HCT116 (cell line): ENCODE measurements at regions not wholly inside any gene's neighbourhood (a gene's known extent, or its start where the extent isn't known, plus 50 kb on each side); places are given as distances from the start of the nearest gene placed in this dataset.

Source experiments
- ATAC-seq: fragments of 200-7000 bp; cut with Tn5 transposase; 2 replicates; pipeline ENCODE4 v1.9.1; 2020; ENCODE audit warnings: mild to moderate bottlenecking, moderate library complexity
- BruUV-seq: library from RNA; stranded (reverse); fragments of 400-500 nt; replicated peaks from 2 replicates; lab custom pipeline; 2021; lab: Mats Ljungman, UMichigan
- CTCF ChIA-PET: fragments of 300-600 bp; sonication (Branson Sonifier 250); formaldehyde crosslinking; loops from one replicate; lab custom pipeline; 2021; ENCODE audit warnings: antibody characterized with exemption; lab: Charles Lee
- POLR2A ChIA-PET: fragments of 300-600, 350-600 bp; sonication (Branson Sonifier 250); formaldehyde crosslinking; loops from one replicate; lab custom pipeline; 2021; ENCODE audit warnings: antibody characterized with exemption; lab: Charles Lee
- RAD21 ChIA-PET, 2 experiments: fragments of 300-600 bp; sonication (Branson Sonifier 250); formaldehyde crosslinking; loops; one replicate each; lab custom pipeline; 2023; ENCODE audit warnings: low total read pairs in 2 of 2; ENCODE audit not compliant: uncharacterized antibody in 2 of 2, unreplicated experiment in 2 of 2, low non-redundant PET in 1 of 2; lab: Charles Lee
- DNase-seq: peaks from one replicate; pipeline ENCODE4 v3.0.0-alpha.2; 2010; ENCODE audit warnings: low read depth, low spot score
- H2AFZ ChIP-seq: fragments of 200-600 bp; shearing (Covaris generic), sonication (generic); 2 replicates; pipeline ENCODE4 v1.6.1; 2017; ENCODE audit warnings: low read depth, mixed run types, mixed read lengths, antibody characterized with exemption, low read length; ENCODE audit not compliant: poor library complexity, severe bottlenecking
- H3K27ac ChIP-seq: 2 replicates; pipeline ENCODE4 v1.5.1; 2012; ENCODE audit warnings: low read depth, low read length
- H3K27me3 ChIP-seq: fragments of 200-600 bp; sonication (generic); 2 replicates; pipeline ENCODE4 v1.6.1; 2016; ENCODE audit warnings: mixed run types, low read length, mixed read lengths; ENCODE audit not compliant: insufficient read depth
- H3K36me3 ChIP-seq, 2 experiments: fragments of 200-500 bp in 1 of 2; fragments of 200-600 bp in 1 of 2; sonication (Bioruptor generic) in 1 of 2; sonication (generic) in 1 of 2; 2 replicates each; pipeline versions ENCODE4 v1.5.1 to v1.6.1; 2014 to 2016; ENCODE audit warnings: low read length in 2 of 2, inconsistent platforms in 1 of 2, mixed read lengths in 1 of 2, mixed run types in 1 of 2; ENCODE audit not compliant: insufficient read depth in 2 of 2, control insufficient read depth in 1 of 2
- H3K4me1 ChIP-seq, 2 experiments: fragments of 200-600 bp in 1 of 2; sonication (generic) in 1 of 2; 2 replicates each; pipeline versions ENCODE4 v1.5.1 to v1.6.1; 2012 to 2017; ENCODE audit warnings: low read length in 2 of 2, inconsistent platforms in 1 of 2, mild to moderate bottlenecking in 1 of 2, mixed read lengths in 1 of 2, mixed run types in 1 of 2, moderate library complexity in 1 of 2; ENCODE audit not compliant: insufficient read depth in 2 of 2, control insufficient read depth in 1 of 2
- H3K4me2 ChIP-seq: fragments of 200-600 bp; sonication (generic); 2 replicates; pipeline ENCODE4 v1.6.1; 2017; ENCODE audit warnings: mixed run types, low read length, mixed read lengths
- H3K4me3 ChIP-seq, 2 experiments: fragments of 200-600 bp in 1 of 2; sonication (generic) in 1 of 2; replicated peaks in 1 of 2; 2 replicates each; pipeline ENCODE4 v1.5.1; 2011 to 2016; ENCODE audit warnings: low read length in 2 of 2, control low read depth in 1 of 2, low read depth in 1 of 2, mild to moderate bottlenecking in 1 of 2, mixed read lengths in 1 of 2, mixed run types in 1 of 2
- H3K79me2 ChIP-seq: fragments of 200-600 bp; sonication (generic); 2 replicates; pipeline ENCODE4 v1.6.1; 2017; ENCODE audit warnings: mild to moderate bottlenecking, mixed run types, low read length, moderate library complexity, mixed read lengths; ENCODE audit not compliant: insufficient read depth
- H3K9ac ChIP-seq: fragments of 200-600 bp; sonication (generic); 2 replicates; pipeline ENCODE4 v1.6.1; 2016; ENCODE audit warnings: low read length, mixed read lengths
- H3K9me2 ChIP-seq: fragments of 200-600 bp; sonication (generic), shearing (Covaris generic); 2 replicates; pipeline ENCODE4 v1.6.1; 2017; ENCODE audit warnings: mixed run types, mild to moderate bottlenecking, moderate library complexity; ENCODE audit not compliant: insufficient read depth
- H3K9me3 ChIP-seq, 2 experiments: fragments of 200-500 bp in 1 of 2; fragments of 200-600 bp in 1 of 2; sonication (Bioruptor generic) in 1 of 2; sonication (generic) in 1 of 2; 2 replicates each; pipeline ENCODE4 v1.6.1; 2014 to 2017; ENCODE audit warnings: low read length in 2 of 2, mixed read lengths in 2 of 2, inconsistent platforms in 1 of 2, low read depth in 1 of 2, mild to moderate bottlenecking in 1 of 2, mixed run types in 1 of 2, moderate library complexity in 1 of 2; ENCODE audit not compliant: control insufficient read depth in 1 of 2, insufficient read depth in 1 of 2
- H4K20me1 ChIP-seq: fragments of 200-600 bp; sonication (generic), shearing (Covaris generic); 2 replicates; pipeline ENCODE4 v1.6.1; 2017; ENCODE audit warnings: mixed run types, mild to moderate bottlenecking, moderate library complexity; ENCODE audit not compliant: insufficient read depth
- CTCF ChIP-seq, 3 experiments: fragments of 200-600 bp in 1 of 3; sonication (generic) in 1 of 3; IDR thresholded peaks in 2 of 3; conservative IDR thresholded peaks in 1 of 3; 2 replicates each; pipeline ENCODE4 v1.5.1; 2012 to 2017; ENCODE audit warnings: low read depth in 2 of 3, low read length in 2 of 3, antibody characterized with exemption in 1 of 3, borderline replicate concordance in 1 of 3, control low read depth in 1 of 3, mild to moderate bottlenecking in 1 of 3, mixed read lengths in 1 of 3, mixed run types in 1 of 3, moderate library complexity in 1 of 3; ENCODE audit not compliant: insufficient read depth in 1 of 3
- EGR1 ChIP-seq: IDR thresholded peaks from 2 replicates; pipeline ENCODE4 v1.6.1; 2012; ENCODE audit warnings: low read depth
- FOSL1 ChIP-seq: IDR thresholded peaks from 2 replicates; pipeline ENCODE4 v1.6.1; 2012; ENCODE audit warnings: low read depth
- JUND ChIP-seq: IDR thresholded peaks from 2 replicates; pipeline ENCODE4 v1.6.1; 2012
- MAX ChIP-seq: IDR thresholded peaks from 2 replicates; pipeline ENCODE4 v1.6.1; 2012
- POLR2AphosphoS5 ChIP-seq: IDR thresholded peaks from 2 replicates; pipeline ENCODE4 v1.6.1; 2011; ENCODE audit warnings: mild to moderate bottlenecking, low read depth, low read length, moderate library complexity
- TCF7L2 ChIP-seq: IDR thresholded peaks from 2 replicates; pipeline ENCODE4 v1.7.0; 2011; ENCODE audit warnings: borderline replicate concordance, inconsistent platforms; ENCODE audit not compliant: insufficient read depth, insufficient read length; ENCODE audit errors: extremely low read depth
- intact Hi-C: fragments of 100-400 bp; cut with micrococcal nuclease; formaldehyde crosslinking; loops from 2 replicates; pipeline ENCODE4 v1.10.0; 2022

- Histone ChIP-seq H3K9ac (no peak overlapping the region), H3K4me2 (no peak overlapping the region), H3K27ac (no peak overlapping the region), H3K27me3 (peaks cover 18% of the 10 kb centered on the region), H3K4me3 (no peak overlapping the region), H4K20me1 (no peaks in the 10 kb centered on the region), H2AFZ (no peak overlapping the region), H3K36me3 (no peaks in the 10 kb centered on the region), H3K9me2 (no peaks in the 10 kb centered on the region), H3K79me2 (no peaks in the 10 kb centered on the region), H3K9me3 (no peaks in the 10 kb centered on the region), H3K4me1 (no peaks in the 10 kb centered on the region)
- DNase-seq, result no peak
- RAD21 ChIA-PET, result no interaction called here
- intact Hi-C loops, result no loop called here
- TF ChIP-seq EGR1 (no peak), FOSL1 (no peak), JUND (no peak), TCF7L2 (no peak)
- ATAC-seq, result no peak
- POLR2A ChIA-PET, result no interaction called here
- BruUV-seq, result no TSS peak
- CTCF ChIA-PET, result no interaction called here
These were observed 58.2 kb upstream of the ACAN start for GRCh38 chr15:88745065-88745464.

GRCh38 chr15:88745696-88746095 lies 57.5 kb upstream of the ACAN start:
- intact Hi-C loops, result no loop called here
- peaks cover 18% of the 10 kb centered on the region for H3K27me3 ChIP-seq
- no peaks in the 10 kb centered on the region for H3K79me2 ChIP-seq
- POLR2A ChIA-PET, result no interaction called here
- DNase-seq, result no peak
- H3K4me1 ChIP-seq, result no peaks in the 10 kb centered on the region
- no peaks in the 10 kb centered on the region for H4K20me1 ChIP-seq
- H3K9ac ChIP-seq, result no peak overlapping the region
- no peak overlapping the region for H3K27ac ChIP-seq
- no peaks in the 10 kb centered on the region for H3K9me3 ChIP-seq
- H3K4me2 ChIP-seq, result no peak overlapping the region
- no peak overlapping the region for H3K4me3 ChIP-seq
- RAD21 ChIA-PET, result no interaction called here
- CTCF ChIA-PET, result no interaction called here
- no peaks in the 10 kb centered on the region for H3K36me3 ChIP-seq
- no peaks in the 10 kb centered on the region for H3K9me2 ChIP-seq
- no peak for ATAC-seq
- no peak overlapping the region for H2AFZ ChIP-seq
- TF ChIP-seq MAX, result no peak
- TF ChIP-seq CTCF (IDR thresholded peaks at IDR 0.05 in 2 of 3, conservative IDR thresholded peaks at IDR 0.05 in 1 of 3; ENCODE audit: borderline replicate concordance in 1 of 3, insufficient read depth in 1 of 3, low read depth in 2 of 3, low read length in 2 of 3), result no peak
- TF ChIP-seq POLR2AphosphoS5, result no peak
- no TSS peak for BruUV-seq
